ENCODE measurements at regions not wholly inside any gene's neighbourhood (a gene's known extent, or its start where the extent isn't known, plus 50 kb on each side); places are given as distances from the start of the nearest gene placed in this dataset.

DNA sequence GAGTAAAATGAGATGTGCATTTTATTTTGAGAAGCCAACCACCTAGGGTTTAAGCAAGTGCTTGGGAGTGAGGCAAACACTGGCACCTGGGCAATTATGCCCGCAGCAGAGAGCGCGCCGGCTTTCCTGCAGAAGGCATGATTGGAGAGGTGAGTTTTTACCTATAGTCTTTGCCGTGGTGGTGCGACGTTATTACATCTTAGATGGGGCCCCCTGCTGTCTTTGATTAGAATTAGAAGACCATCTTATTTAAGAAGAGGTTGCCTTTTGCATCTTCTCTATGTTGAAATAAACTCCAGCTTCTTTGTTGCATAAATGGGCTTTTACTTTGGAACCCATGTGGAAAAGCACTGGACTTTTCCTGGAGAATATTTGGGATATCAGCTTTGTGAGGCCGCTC, 409.5 kb downstream of the GLRX3 start:
- Histone ChIP-seq H3K27me3 (no peaks in the 10 kb centered on the region), H3K4me1 (ENCODE audit: low read depth) (no peaks in the 10 kb centered on the region), H3K4me3 (no peak overlapping the region), H3K27ac (no peak overlapping the region), H3K36me3 (no peaks in the 10 kb centered on the region), H3K9me3 (ENCODE audit: low read depth) (no peaks in the 10 kb centered on the region)
- TF ChIP-seq, protein P1, sequence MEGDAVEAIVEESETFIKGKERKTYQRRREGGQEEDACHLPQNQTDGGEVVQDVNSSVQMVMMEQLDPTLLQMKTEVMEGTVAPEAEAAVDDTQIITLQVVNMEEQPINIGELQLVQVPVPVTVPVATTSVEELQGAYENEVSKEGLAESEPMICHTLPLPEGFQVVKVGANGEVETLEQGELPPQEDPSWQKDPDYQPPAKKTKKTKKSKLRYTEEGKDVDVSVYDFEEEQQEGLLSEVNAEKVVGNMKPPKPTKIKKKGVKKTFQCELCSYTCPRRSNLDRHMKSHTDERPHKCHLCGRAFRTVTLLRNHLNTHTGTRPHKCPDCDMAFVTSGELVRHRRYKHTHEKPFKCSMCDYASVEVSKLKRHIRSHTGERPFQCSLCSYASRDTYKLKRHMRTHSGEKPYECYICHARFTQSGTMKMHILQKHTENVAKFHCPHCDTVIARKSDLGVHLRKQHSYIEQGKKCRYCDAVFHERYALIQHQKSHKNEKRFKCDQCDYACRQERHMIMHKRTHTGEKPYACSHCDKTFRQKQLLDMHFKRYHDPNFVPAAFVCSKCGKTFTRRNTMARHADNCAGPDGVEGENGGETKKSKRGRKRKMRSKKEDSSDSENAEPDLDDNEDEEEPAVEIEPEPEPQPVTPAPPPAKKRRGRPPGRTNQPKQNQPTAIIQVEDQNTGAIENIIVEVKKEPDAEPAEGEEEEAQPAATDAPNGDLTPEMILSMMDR (IDR thresholded peaks at IDR 0.05; ENCODE audit: low read depth, low read length), result no peak
- no peak for DNase-seq (ENCODE audit: low read depth in 1 of 2, low spot score in 1 of 2)

DNA sequence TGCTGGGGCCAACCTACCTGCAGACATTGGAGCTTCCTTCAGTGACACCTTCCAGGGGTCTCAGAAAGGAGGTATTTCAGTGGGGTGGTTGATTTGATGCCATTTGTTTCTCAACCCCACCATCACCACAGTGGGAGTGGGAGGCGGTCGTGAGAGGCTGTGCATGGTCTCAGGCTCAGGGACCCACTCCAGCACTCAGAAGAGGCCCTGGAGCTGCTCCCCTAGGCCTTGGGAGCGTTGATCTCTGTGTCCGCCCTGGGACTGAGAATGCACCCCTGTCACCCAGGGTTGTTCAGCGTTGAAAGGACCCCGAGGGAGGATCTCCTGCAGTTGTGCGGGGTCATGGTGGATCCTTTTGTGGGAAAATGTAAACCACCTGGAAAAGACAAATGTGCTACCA, 410.6 kb downstream of the GLRX3 start:
- H3K9me3 ChIP-seq (ENCODE audit: low read depth), result no peaks in the 10 kb centered on the region
- H3K4me3 ChIP-seq, result no peak overlapping the region
- H3K27me3 ChIP-seq, result no peaks in the 10 kb centered on the region
- H3K27ac ChIP-seq, result no peak overlapping the region
- TF ChIP-seq, protein P1 (IDR thresholded peaks at IDR 0.05; ENCODE audit: low read depth, low read length), result no peak
- no peak for DNase-seq (ENCODE audit: low read depth in 1 of 2, low spot score in 1 of 2)
- no peaks in the 10 kb centered on the region for H3K4me1 ChIP-seq (ENCODE audit: low read depth)
- H3K36me3 ChIP-seq, result no peaks in the 10 kb centered on the region

DNA sequence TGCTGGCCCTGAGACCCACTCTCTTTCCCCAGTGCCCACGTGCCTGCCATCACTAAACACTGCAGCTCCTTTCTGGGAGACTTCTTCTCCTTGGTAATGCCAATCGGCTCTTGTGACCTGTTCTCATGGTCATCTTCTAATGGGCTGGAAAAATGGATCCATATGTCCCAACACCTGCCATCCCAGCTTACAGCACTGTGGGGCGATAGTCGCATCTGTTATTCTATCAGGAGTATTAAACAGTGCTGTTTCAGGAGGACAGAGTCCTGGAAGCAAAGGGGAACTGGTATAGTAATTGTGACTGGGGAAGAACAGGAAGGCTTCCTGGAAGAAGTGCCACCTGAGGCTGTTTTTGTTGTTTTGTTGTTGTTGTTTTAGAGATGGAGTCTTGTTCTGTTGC, 411.2 kb downstream of the GLRX3 start:
- no peaks in the 10 kb centered on the region for H3K27me3 ChIP-seq
- TF ChIP-seq, protein P1 (IDR thresholded peaks at IDR 0.05; ENCODE audit: low read depth, low read length), result no peak
- no peak overlapping the region for H3K4me3 ChIP-seq
- peak in 1 of 2 donors; percentile 14 for DNase-seq (ENCODE audit: low read depth in 1 of 2, low spot score in 1 of 2)
- H3K9me3 ChIP-seq (ENCODE audit: low read depth), result no peaks in the 10 kb centered on the region
- no peaks in the 10 kb centered on the region for H3K36me3 ChIP-seq
- no peak overlapping the region for H3K27ac ChIP-seq
- H3K4me1 ChIP-seq (ENCODE audit: low read depth), result no peaks in the 10 kb centered on the region

DNA sequence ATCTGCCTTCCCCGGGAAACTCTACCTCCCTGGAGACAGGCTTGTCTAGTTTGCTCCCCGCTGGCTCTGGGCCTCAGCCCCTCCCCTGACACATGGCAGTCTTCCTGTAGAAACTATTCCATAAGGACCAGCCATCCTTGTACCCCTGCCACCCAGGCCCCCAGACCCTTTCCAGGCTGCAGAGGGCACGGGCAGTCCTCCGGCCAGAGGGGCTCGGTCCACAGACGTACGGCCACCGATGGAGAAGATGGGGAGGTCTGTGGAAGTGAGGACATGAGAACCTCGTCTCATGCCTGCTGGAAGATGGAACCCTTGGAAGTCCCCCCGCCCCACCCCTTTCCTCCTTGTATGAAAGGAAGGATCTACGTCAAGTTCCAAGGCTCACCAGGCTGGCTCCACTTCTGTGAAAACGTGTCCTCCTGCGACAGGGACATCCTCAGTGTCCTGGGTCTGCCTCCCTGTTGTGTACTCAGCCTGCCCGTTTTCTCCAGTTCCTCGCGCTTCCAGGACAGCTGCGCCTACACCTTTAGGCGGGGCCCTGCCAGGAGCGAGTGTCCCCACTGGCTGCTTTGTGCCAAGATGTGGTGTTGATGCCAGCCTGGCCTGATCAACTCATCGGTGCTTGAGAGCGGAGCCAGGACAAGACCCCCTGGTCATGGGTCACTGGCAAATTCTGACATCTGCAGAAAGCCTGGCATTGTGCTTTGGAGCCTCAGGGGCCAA, 414.9 kb downstream of the GLRX3 start:
- no peak overlapping the region for H3K27ac ChIP-seq
- no peak overlapping the region for H3K4me3 ChIP-seq
- H3K9me3 ChIP-seq (ENCODE audit: low read depth), result no peaks in the 10 kb centered on the region
- H3K36me3 ChIP-seq, result no peaks in the 10 kb centered on the region
- no peaks in the 10 kb centered on the region for H3K4me1 ChIP-seq (ENCODE audit: low read depth)
- no peak for DNase-seq (ENCODE audit: low read depth in 1 of 2, low spot score in 1 of 2)
- TF ChIP-seq, protein P1 (IDR thresholded peaks at IDR 0.05; ENCODE audit: low read depth, low read length), result no peak
- H3K27me3 ChIP-seq, result no peaks in the 10 kb centered on the region

DNA sequence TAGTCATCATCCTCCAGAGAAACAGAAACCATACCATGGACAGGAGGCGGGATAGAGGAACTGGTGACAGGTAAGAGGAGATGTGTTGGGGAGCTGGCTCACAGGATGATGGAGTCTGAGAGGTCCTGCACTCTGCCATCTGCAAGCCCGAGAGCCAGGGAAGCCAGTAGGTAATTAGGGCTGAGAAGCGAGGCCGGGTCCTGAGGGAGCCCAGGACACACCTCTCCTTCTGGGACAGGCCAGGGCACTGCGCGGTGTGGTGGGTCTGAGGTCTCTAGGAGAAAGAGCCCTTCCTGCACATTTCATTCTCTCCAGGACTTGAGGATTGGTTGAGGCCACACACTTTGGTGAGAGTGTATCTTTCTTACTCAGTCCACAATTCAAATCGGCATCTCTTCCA, 415.5 kb downstream of the GLRX3 start:
- no peak overlapping the region for H3K27ac ChIP-seq
- TF ChIP-seq, protein P1 (IDR thresholded peaks at IDR 0.05; ENCODE audit: low read depth, low read length), result no peak

More for the DNA sequence above, 415.5 kb downstream of the GLRX3 start:
- H3K4me1 ChIP-seq (ENCODE audit: low read depth), result no peaks in the 10 kb centered on the region
- no peak for DNase-seq (ENCODE audit: low read depth in 1 of 2, low spot score in 1 of 2)
- H3K27me3 ChIP-seq, result no peaks in the 10 kb centered on the region
- no peak overlapping the region for H3K4me3 ChIP-seq
- no peaks in the 10 kb centered on the region for H3K36me3 ChIP-seq
- H3K9me3 ChIP-seq (ENCODE audit: low read depth), result no peaks in the 10 kb centered on the region
